Nucleus accumbens (tissue), 56 donors: ENCODE measurements at regions not wholly inside any gene's neighbourhood (a gene's known extent, or its start where the extent isn't known, plus 50 kb on each side); places are given as distances from the start of the nearest gene placed in this dataset.
"Not testable (repeated sequence)": the region's sequence is repeated elsewhere in the genome, so short reads cannot be mapped to it uniquely, and the experiment has no call there.

Experiments used
- DNase-seq, 56 donors: peaks; one replicate each; lab custom pipeline; 2025; lab: John Stamatoyannopoulos, UW

DNA sequence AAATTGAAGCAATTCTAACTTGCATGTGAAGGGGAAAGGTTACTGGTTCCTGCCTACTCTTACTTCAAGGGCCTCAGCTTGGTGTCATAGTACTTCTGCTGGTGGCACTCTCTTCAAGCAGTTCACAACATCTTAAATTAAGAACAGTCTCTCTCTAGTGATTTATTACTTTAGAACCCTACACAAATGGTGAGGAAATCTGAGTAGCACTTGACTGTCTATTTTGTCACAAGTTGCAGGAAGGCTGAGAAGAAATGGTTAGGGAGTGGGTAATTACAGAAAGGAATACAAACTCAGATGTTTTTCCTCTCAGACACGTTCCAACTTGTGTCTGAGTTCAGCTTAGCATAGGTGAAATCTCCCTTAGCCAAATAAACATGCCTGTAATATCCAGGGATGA is 242.3 kb upstream of the GRIA3 start:
- DNase-seq, result no peak

DNA sequence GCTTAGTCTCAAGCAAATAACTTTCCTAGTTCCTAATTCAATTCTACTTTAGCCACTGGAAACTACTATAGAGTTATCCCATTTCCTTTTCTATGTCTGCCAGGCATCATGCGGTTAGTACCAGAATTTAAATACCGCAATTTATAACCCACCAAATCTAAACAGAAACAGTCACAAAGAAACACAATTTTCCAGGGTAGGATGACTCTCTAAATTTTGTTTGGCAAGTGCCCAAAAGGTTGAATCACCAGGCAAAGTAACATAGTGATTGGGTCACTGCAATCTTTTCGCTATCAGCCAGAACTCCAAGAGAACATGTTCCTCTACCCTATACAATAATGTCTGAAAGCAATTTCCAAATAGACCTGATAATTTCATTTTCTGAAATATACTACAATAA is 240.2 kb upstream of the GRIA3 start:
- DNase-seq, result no peak

DNA sequence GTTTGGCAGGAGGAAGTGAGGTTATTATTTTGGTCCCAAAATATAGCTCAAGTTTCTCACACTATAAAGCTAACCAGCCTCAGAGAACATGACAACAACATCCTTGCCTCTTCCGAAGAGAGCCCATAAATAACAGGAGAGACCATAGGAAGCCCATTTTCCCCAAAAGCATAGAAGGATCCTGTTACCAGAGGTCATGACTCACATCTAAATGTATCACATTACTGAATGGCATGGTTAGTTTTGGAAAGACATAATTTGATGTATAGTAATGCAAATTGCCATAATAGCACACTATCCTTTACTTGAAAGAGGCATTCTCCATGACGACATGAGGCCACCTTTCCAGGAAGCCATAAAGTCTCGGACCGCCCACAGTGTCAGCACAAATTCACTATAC is 238.8 kb upstream of the GRIA3 start:
- DNase-seq, result no peak

DNA sequence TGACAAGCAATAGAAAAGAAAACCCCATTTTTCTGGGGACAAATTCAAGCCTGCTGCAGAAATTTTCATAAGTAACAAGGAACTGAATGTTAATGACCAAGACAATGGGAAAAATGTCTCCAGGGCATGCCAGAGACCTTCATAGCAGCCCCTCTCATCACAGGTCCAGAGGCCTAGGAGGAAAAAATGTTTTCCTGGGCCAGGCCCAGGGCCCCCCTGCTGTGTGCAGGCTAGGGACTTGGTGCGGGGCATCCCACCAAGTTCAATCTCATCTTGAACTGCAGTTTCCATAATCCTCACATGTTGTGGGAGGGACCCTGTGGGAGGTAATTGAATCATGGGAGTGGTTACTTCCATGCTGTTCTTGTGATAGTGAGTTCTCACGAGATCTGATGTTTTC is 211.5 kb upstream of the GRIA3 start:
- DNase-seq, result no peak

DNA sequence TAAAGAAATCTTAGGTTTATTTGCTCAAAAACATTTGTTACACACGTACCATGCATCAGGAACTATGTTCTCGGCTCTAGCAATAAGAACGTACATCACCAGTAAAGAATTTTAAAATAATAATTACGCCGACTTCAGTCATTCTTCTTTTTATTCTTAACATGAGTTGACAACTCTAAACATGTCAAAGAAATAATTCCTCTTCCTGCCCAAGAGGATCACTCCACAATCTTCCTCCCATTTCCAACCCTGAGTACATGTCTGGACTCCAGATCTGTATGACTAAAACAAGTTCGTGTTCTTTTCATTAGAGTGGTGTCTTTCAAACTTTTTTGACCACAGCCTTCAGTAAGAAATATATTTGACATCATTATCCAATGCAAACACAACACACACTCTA is 201.6 kb upstream of the GRIA3 start:
- DNase-seq, result no peak

DNA sequence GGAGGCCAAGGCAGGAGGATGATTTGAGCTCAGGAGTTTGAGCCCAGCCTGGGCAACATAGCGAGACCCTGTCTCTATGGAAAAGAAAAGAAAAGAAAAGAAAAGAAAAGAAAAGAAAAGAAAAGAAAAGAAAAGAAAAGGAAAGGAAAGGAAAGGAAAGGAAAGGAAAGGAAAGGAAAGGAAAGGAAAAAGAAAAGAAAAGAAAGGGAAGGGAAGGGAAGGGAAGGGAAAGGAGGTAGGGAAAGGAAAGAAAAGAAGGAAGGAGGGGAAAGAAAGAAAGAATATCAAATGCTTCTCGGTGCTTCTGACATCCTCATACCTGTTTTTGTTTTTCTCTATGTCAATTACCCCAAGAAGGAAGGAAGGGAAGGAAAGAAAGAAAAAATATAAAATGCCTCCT is 181.2 kb upstream of the GRIA3 start:
- not testable (repeated sequence) for DNase-seq

DNA sequence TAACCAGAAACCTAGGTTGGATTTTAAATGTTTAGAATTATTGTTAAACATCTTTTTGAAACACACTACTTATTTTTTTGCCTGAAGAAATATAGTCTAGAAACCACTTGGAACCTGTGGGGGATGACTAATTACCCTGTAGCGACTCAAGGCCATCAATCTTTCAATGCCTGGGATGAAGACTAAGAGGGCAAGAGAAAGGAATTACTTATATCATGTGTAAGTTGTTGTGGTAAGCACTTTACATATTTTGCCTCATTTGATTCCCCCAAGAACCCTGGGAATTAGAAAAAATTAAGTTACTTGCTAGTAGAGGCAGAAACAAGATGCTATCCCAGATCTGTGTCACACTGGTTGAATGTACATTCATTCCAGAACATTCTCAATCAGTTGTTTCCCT is 170.9 kb upstream of the GRIA3 start:
- no peak for DNase-seq

DNA sequence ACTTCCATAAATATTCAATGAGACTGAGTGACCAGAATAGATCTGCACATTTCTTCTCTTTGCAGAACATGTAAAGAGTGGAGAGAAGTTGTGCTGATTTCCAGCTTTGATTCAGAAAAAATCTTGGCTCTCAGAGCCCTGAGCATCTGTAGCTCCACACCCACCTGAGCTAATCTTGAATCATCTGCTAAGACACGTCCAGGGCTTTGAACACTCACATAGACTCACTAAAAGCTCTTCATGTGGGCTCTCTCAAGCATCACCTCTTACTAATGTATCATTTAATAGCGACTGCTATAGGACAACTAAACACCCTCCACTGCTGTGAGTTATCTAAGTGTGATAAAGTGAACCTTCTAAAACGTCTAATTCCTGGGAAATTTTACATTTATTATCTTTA is 147.7 kb upstream of the GRIA3 start:
- DNase-seq, result no peak

DNA sequence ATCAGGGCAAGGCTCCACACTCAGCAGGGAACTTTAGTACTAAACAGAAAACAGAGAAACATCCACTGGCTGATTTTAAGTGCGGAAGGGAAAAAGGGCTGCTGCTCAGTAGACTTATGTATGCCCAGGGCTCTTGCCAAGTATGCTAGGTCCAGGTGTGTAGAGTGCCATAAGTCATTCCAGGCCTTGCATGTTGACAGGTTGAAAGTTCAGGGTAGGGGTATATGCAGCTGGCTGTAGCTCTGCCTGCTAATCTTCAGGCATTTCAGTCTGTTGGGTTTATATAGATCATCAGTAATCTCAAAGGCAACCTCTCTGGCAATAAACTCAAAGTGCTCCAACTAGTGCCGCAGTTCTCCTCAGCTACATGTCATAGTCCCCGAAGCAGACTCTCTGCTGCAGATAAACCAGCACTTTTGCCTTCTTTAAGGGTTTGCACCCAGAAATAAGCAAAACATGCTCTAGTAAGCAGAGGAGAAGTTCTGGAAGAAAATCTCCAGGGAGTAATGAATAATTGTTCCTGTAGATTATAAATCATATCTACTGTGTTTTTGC is 134.9 kb upstream of the GRIA3 start:
- no peak for DNase-seq

DNA sequence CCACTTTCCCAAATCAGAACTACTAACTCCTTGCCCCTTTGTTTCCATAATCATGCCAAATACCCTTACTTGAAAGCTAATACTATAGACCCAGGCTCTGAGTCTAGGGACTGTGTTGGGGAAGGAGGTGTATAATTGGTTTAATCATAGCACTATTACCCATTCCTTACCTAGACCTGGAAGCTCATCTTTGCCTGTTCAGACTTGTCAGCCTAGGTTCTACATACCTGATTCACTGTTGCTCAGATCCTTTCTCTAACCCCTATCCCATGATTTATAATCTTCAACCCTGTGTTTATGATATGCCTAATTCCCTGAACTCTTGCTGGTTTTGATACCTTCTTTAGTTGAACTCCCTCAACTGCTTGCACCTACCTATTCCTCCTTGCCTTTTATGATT is 123.1 kb upstream of the GRIA3 start:
- no peak for DNase-seq

DNA sequence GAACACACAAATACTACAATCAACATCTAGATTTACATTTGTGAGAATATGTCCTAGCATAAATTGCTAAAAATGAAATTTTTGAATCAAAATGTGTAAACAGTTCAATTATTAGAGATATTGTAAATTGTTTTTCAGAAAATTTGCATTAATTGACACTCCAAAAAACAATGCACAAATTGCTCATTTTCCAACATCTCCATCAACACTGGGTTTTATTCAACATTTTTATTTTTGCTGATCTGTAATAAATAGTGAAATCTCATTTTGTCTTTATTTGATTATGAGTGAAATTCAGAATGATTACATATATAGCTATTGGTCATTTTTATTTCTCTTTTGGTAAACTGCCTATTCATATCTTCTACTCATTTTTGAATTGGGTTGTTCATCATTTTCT is 120.0 kb upstream of the GRIA3 start:
- no peak for DNase-seq

DNA sequence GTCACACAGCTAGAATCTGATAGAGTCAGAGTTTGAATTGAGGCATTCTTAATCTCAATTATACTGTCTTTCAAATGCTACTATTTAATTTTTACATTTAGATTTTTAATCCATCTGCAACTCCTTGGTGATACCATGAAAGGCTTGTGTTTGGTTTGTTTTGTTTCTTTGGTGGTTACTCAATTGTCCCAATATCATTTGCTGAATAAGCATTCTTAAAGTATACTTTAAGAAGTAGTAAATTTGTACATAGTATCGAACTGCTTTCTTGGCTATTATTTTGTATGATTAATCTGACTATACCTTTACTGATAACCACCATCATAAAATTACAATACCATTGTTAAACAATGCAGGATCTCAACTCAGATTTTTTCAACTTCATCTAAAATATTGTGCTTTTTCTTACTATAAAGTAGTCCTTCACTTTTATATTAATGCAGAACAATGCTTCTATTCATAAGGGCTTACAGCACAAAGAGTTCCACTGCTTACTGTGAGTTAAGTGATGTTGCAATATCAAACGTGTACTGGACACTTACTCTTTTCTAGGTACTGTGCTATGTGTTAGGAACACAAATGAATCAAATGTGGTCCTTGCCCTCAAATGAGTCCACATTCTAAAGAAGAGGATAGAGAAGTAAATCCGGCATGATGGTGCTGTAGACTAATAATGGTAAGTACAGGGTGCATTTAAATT is 111.2 kb upstream of the GRIA3 start:
- DNase-seq, result no peak

DNA sequence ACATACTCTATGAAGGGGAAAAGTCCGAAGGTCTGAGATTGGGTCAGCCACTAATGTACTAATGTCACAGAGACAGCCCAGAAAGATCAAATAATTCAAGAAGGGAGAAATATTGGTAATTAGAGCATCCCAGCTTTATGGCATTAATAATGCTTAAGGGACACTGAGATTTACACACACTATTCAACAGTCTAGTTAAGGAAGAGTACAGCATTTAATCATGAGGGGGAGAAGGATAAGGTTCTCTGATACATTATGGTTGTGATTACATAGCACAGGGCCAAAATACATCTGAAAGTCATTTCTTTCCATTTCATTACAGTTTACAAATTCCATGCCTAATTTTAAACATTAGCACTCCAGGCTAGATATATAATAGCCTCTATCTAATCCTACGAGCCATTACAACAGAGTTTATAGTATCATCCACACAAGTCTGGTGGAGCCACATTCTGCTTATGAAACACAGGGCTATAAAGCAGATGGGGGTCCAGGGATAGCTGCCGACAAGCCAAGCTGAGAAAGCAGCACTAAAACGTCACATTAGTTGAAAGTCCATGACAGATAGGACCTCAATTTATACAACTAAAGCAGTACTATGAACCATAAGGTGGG is 108.0 kb upstream of the GRIA3 start:
- DNase-seq, result no peak

DNA sequence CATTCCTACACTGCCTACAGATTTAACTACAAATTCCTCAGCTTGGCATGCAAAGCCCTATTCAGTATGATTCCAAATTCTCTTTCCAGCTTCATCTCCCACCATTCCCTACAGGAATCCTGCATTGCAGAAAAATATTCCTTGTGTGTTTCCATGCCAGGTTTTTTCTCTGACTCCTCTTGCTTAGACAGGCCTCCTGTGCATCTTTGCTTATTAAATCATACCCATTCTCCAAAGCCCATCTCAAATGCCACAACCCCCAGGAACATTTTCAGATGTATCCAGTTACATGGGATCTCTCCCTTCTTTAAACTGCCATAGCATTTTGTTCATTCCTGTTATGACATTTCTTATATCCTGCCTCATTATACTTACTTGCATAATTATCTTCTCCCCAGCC is 106.4 kb upstream of the GRIA3 start:
- no peak for DNase-seq

DNA sequence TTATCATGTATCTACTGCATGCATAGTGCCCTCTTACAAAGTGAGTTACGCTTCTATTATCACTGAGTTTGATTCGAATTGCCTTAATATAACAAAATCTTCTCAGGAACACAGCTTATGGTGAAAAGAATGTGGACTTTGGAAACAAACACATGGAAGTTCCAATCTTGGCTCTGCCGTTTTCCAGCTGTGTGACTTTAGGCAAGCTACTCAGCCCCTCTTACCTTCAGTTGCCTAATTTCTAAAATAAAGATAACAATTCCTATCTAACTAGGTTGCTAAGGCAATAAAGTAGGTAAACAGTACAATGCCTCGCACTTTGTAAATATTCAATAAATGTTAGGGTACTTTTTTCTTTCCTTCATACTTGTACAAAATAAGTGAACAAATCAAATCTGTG is 104.0 kb upstream of the GRIA3 start:
- DNase-seq, result no peak

DNA sequence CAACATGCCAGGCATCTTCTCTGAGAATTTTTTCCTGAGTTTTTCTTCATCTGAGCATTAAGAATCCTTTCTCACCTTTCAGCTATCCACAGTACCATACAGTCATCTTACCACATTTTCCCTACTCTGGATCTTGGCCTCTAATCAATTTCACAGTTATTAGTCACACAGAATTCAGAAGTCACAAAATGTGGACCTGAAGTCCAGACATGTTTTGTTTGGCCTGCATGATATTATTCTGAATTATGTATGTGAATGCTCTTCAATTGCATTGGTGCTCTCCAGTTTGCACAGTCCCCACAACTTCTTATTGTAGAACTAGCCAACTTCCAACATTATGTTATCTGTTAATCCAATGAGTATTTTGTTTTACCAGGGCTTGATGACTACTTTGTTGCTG is 102.3 kb upstream of the GRIA3 start:
- no peak for DNase-seq

DNA sequence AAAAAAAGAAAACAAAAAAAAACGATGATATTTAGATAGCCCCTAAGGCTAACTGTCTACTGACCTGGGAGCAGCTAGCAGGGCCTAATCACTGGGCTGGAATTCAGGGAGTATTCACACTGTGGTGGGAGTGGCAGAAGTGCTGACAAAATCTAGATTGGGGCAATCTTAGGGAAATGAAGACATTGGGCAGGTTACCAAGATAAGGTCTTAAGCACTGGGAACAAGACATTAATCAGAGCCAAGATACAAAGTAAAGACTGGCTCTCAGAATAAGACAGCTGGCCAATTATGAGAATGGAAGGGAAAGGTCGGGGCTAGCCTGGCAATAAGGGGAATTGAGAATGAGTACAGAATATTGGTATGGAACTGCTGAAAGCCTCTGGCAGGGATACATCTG is 100.2 kb upstream of the GRIA3 start:
- DNase-seq, result no peak

DNA sequence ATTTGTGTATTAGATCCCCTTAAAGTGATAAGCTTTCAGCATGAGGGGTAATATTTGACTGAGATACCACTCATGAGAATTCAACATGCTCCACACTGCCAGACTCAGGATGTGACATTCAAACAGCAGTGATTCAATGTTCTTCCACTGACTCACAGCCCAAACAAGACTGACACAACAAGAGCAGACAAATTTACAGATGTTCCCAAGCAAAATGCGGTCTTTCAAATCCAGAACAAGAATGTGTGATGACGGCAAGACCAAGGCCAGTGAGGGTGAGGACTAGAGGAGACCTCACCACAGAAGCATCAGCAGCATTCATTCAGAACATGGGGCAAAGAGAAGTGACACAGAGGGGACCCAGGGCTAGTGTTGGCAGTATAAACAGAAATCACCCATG is 99.3 kb upstream of the GRIA3 start:
- DNase-seq, result peak in 1 of 56 donors; percentile 0

DNA sequence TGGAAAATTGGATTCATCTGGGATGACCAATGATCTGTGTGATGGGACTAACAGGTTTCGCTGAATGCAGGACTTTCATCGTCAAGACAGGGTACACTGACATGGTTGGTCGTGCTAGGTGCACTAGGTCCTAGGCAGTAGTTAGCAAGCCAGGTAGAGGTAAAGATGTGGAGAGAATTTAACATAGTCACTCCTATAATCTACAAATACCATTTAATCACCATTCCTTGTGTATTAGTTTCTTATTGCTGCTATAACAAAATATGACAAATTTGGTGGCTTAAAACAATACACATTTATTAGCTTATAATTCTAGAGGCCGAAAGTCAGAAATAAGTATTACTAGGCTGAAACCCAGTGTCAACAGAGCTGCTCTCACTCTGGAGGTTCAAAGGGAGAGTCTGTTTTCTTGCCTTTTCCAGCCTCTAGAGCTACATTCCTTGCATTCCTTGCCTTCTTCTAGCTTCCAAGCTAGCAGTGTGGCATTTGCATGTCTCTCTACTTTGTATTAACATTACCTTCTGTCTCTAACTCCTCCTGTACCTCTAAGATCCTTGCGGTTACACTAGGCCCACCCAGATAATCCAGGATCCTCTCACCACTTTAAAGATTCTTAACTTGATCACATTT is 98.7 kb upstream of the GRIA3 start:
- no peak for DNase-seq

DNA sequence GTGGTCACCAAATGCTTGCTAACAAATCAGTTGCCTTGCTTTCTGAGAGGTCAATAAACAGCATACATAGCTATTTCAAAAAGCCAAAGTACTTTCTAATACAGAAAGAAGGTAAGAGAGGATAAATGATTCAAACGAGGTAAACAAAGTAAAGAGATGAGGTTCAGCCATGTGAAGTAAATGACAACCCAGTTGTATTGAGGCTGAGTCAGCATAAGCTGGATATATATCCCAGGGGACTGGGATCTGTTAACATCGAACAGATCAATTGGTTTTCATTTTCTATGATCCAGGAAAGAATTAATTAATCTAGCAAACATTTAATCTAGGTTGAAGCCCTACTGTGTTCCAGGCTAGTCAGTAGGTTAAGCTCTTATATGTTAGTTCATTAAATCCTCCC is 97.3 kb upstream of the GRIA3 start:
- no peak for DNase-seq

DNA sequence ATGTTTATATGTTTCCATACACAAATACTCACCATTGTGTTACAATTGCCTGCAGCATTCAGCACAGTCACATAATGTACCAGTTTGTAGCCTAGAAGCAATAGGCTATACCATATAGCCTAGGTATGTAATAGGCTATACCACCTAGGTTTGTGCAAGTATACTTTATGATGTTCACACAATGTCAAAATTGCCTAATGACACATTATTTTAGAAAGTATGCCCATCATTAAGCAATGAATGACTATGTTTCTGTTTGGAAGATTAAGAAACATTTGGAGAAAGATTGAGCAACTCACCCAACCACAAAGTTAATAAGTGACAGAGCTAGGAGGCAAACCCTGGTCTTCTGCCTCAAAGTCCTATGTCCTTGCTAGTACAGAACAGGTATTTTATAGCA is 96.8 kb upstream of the GRIA3 start:
- no peak for DNase-seq

DNA sequence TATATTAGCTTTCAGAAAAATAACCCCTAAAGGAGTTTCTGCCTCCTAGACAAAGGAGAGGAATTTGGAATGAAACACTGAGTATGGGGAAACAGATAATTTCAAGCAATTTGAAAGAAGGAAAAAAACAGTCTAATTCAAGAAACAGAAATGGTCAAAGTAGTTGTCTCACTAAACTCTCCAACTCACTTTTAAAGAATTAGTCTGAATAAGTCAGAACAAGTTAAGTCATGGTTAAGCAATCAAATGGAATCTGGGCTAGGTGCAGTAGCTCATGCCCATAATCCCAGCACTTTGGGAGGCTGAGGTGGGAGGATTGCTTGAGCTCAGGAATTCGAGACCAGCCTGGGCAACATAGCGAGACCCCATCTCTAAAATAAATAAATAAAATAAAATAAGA is 95.7 kb upstream of the GRIA3 start:
- DNase-seq, result no peak
